GM19455 (cell line): ENCODE measurements at regions not wholly inside any gene's neighbourhood (a gene's known extent, or its start where the extent isn't known, plus 50 kb on each side); places are given as distances from the start of the nearest gene placed in this dataset.
A peak's percentile ranks its signal among the peaks of the same experiment; 100 is the strongest.

ENCODE experiments used
- ATAC-seq: cut with Tn5 transposase; IDR thresholded peaks from one replicate; pipeline ENCODE4 v1.9.1; 2021; ENCODE audit not compliant: unreplicated experiment

DNA sequence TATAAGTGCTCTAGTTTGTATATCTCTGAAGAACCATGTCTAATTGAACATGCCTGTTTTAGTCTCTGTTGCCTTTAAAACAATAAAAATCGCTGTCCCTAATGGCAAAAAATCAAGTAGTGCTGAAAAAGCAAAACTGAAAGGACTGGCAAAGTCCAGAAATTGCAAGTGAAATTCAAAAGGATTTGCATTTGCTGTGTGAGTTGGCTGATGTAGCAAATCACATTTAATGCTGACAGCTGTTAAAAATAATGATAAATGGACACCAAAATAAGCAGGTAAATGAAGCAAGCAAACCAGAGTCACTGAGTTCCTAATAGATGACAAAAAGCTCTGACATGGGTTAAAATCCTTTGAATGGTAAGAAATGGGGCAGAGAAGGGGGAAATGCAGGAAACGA, 874.1 kb downstream of the GRM8 start:
- ATAC-seq = peak; percentile 68

DNA sequence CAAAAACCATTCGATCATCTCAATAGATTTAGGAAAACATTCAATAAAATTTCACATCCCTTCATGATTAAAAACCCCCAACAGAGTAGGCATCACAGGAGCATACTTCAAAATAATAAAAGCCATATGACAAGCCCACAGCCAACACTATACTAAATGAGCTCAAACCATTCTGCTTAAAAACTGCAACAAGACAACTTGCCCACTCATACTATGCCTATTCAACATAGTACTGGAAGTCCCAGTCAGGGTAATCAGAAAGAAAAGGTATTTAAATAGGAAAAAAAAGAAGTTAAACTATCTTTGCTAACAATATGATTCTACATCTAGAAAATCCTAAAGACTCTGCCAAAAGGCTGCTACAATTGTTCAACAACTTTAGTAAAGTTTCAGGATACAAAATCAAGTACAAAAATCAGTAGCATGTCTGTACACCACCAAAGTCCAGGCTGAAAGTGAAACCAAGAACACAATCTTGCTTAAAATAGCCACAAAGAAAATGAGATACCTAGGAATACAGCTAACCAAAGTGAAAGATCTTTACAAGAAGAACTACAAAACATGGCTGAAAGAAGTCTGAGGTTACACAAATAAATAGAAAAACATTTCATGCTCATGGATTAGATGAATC, 882.6 kb downstream of the GRM8 start:
- ATAC-seq = no peak

- ATAC-seq = no peak
Observed at GRCh38 chr7:126362746-126363145, 890.0 kb downstream of the GRM8 start.

- no peak for ATAC-seq
Observed at GRCh38 chr7:126361183-126361582, 891.6 kb downstream of the GRM8 start.

DNA sequence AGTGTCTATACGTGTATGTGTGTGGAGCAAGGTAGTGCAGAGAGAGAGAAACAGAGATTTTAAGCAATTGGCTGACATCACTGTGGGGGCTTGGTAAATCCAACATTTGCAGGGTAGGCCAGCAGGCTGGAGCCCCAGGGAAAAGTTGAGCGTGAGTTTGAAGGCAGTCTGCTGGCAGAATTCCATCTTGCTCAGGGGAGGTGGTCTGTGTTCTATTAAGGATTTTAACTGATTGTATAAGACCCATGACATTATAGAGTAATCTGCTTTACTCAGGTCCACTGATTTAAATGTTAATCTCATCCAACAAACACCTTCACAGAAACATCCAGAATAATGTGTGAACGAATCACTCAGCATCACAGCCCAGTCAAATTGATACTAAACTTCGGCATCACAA, 912.9 kb downstream of the GRM8 start:
- ATAC-seq = no peak

DNA sequence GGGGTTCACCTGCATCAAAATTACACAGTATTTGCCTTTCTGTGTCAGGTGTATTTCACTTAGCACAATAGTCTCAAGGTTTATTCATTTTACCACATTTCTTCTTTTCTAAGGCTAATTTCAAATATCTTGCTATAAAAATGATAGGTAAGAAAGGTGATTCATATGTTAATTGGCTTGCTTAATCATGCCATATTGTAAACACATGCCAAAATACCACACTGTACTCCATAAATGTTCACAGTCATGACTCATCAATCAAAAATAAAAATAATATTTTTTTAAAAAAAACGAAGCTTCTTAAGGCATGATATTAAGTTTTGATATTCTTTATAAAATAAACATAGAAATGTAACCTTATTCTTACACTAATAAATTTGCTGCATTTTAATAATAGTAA, 947.1 kb downstream of the GRM8 start:
- no peak for ATAC-seq

DNA sequence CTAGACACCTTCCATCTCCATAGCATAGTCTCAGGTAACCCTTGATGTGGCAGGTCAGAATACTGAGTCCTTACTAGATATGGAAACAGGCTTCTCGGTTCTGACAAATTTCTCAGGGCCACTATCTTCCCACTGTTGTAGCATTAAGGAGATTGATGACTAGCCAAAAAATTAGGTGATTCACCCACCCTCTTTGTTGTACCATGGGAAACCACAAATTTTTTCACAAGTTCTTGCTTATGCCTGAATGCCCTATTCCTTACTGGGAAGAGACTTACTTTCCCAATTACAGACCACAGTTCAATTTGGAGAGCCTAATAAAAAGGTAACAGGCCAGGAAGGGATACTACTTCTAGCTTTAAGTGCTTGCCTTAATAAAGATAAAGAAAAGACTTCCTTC, 948.8 kb downstream of the GRM8 start:
- no peak for ATAC-seq

- no peak for ATAC-seq
Observed at GRCh38 chr7:126302639-126303038, 950.1 kb downstream of the GRM8 start.

GRCh38 chr7:126286317-126286716, 966.4 kb downstream of the GRM8 start:
- ATAC-seq = no peak

DNA sequence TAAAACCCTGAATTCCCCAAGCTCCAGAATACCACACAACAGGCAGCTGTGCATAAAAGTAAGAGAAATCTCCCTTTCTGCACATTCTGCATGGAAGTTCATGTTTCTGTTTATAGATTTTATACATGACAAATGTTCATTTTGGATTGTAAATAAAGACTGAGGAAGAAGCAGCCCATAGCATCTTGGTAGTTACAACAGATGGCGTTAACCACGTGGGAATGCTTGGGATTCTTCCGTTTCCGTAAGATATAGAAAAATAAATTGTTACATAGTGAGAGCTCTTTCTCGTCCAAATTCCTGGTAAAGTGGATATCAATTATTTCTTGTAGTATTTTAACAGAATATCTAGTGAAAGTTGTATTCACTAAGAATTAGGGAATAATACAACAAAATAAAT, 1016.5 kb downstream of the GRM8 start:
- ATAC-seq = no peak

- ATAC-seq = no peak
Observed at GRCh38 chr7:126228356-126229061, 1024.2 kb downstream of the GRM8 start.

- no peak for ATAC-seq
Observed at GRCh38 chr7:126227643-126228042, 1025.1 kb downstream of the GRM8 start.

GRCh38 chr7:126227055-126227454, 1025.7 kb downstream of the GRM8 start:
- ATAC-seq = no peak

- no peak for ATAC-seq
Observed at GRCh38 chr7:126223729-126224128, 1029.0 kb downstream of the GRM8 start.

DNA sequence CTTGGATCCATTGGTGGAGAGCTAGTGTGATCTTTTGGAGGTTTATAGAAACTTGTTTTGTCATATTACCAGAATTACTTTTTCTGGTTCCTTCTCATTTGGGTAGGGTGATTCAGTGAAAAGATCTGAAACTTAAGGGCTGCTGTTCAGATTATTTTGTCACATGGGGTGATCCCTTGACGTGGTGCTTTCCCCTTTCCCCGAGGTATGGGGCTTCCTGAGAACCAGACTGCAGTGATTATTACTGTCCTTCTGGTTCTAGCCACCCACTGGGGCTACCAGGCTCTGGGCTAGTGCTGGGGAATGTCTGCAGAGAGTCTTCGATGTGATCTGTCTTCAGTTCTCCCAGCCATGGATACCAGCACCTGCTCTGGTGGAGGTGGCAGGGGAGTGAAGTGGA, 1030.0 kb downstream of the GRM8 start:
- ATAC-seq = no peak

GRCh38 chr7:126215785-126216184, 1037.0 kb downstream of the GRM8 start:
- ATAC-seq = no peak

- no peak for ATAC-seq
Observed at GRCh38 chr7:126213876-126214275, 1038.9 kb downstream of the GRM8 start.

DNA sequence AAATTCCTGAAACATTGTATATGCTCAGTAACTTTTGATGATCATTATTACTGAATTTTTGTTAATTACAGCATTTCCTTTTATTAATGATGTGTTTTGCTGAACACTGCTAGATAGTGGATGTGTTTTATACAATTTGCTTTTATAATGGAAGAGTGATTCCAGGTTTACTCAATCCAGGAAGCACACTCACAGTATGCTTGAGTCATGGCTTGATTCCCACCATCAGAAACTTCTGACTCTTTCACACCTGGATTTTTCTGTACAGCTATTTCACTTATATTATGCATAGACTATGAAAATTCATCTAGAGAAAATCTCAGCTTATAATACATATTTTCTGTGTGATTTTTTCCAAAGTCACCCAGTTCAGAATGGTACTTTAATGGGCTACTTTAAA, 1040.9 kb downstream of the GRM8 start:
- ATAC-seq = no peak

DNA sequence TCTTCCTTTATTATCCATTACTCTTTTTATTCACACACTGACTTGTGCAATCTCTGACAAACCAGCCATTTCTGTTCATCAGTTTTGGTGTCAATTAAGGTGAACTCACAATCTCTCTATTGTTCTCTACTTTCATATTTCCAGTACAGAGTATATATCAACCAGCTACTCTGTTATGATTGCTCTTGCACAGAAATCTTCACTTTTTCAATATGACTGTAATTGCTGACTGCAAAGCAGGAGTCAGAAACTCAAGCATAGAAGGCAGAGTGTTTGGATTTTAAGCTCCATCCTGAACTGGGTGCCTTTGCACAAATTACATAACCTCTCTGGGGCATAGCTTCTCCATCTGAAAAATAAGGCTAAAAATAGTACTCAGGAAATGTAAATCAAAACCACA, 1042.0 kb downstream of the GRM8 start:
- no peak for ATAC-seq

GRCh38 chr7:126203185-126203584, 1049.6 kb downstream of the GRM8 start:
- no peak for ATAC-seq

- ATAC-seq = no peak
Observed at GRCh38 chr7:126202177-126202576, 1050.6 kb downstream of the GRM8 start.

GRCh38 chr7:126185959-126186580, 1066.7 kb downstream of the GRM8 start:
- no peak for ATAC-seq
